Small intestine (tissue), 7 donors: ENCODE measurements at regions not wholly inside any gene's neighbourhood (a gene's known extent, or its start where the extent isn't known, plus 50 kb on each side); places are given as distances from the start of the nearest gene placed in this dataset.

ENCODE experiments used
- DNase-seq, 2 donors: peaks; one replicate each; pipeline versions ENCODE4 v3.0.0 to v3.0.0-alpha.2; 2013
- FAIRE-seq: peaks from 2 replicates; lab custom pipeline; 2012; peaks lifted over from hg19 to GRCh38; lab: Jason Lieb, UNC
- H3K27ac ChIP-seq, 3 donors: one replicate each; pipeline ENCODE4 v1.5.1; 2013; ENCODE audit warnings: low read length in 2 of 3, mild to moderate bottlenecking in 2 of 3, control low read depth in 1 of 3, inconsistent platforms in 1 of 3, low read depth in 1 of 3, moderate library complexity in 1 of 3
- H3K27me3 ChIP-seq, 3 donors: one replicate each; pipeline ENCODE4 v1.6.1; 2013; ENCODE audit warnings: low read length in 3 of 3, inconsistent platforms in 1 of 3; ENCODE audit not compliant: control insufficient read depth in 3 of 3, insufficient read depth in 3 of 3
- H3K36me3 ChIP-seq, 3 donors: one replicate each; pipeline ENCODE4 v1.6.1; 2013; ENCODE audit warnings: low read length in 3 of 3, inconsistent platforms in 1 of 3, low read depth in 1 of 3, mild to moderate bottlenecking in 1 of 3, moderate library complexity in 1 of 3; ENCODE audit not compliant: control insufficient read depth in 3 of 3, insufficient read depth in 2 of 3
- H3K4me1 ChIP-seq, 3 donors: one replicate each; pipeline ENCODE4 v1.6.1; 2013; ENCODE audit warnings: low read length in 2 of 3, inconsistent platforms in 1 of 3, low read depth in 1 of 3, mild to moderate bottlenecking in 1 of 3, moderate library complexity in 1 of 3; ENCODE audit not compliant: control insufficient read depth in 3 of 3, insufficient read depth in 2 of 3
- H3K4me3 ChIP-seq, 3 donors: one replicate each; pipeline ENCODE4 v1.5.1; 2013; ENCODE audit warnings: low read length in 3 of 3, control low read depth in 1 of 3, inconsistent platforms in 1 of 3, low read depth in 1 of 3, mild to moderate bottlenecking in 1 of 3, moderate library complexity in 1 of 3
- H3K9me3 ChIP-seq, 2 donors: one replicate each; pipeline ENCODE4 v1.6.1; 2013; ENCODE audit warnings: low read depth in 1 of 2, low read length in 1 of 2; ENCODE audit not compliant: control insufficient read depth in 2 of 2, insufficient read depth in 1 of 2
- WGBS, 3 donors: extraction: QIAGEN DNeasy Blood & Tissue Kit; methylation state at CpG; one replicate each; pipeline ENCODE4 v1.1.7; 2013; 5-methylcytosine and 5-hydroxymethylcytosine counted together
- donor health status: healthy with polysubstance abuse.
- donor health status: control.
- donor health status: control.
- donor health status: Bipolar disorder and iron deficiency.
- donor health status: healthy.

GRCh38 chr1:96290033-96290432, 431.6 kb upstream of the PTBP2 start:
- Histone ChIP-seq H3K27me3 (no peaks in the 10 kb centered on the region), H3K4me1 (no peaks in the 10 kb centered on the region), H3K36me3 (no peaks in the 10 kb centered on the region), H3K9me3 (peaks cover 0 to 7% of the 10 kb centered on the region in 2 donors), H3K4me3 (no peak overlapping the region), H3K27ac (no peak overlapping the region)
- DNase-seq (no peak), FAIRE-seq (no peak)
- 22 to 53% (median 26%) methylated on average over 1 of the region's 1 CpG for WGBS, 3 donors

GRCh38 chr1:96290801-96291200, 430.8 kb upstream of the PTBP2 start:
- DNase-seq (no peak), FAIRE-seq (no peak)
- H3K4me3 ChIP-seq, result no peak overlapping the region
- peaks cover 0 to 7% of the 10 kb centered on the region in 2 donors for H3K9me3 ChIP-seq
- H3K36me3 ChIP-seq, result no peaks in the 10 kb centered on the region
- no peak overlapping the region for H3K27ac ChIP-seq
- H3K27me3 ChIP-seq, result no peaks in the 10 kb centered on the region
- H3K4me1 ChIP-seq, result no peaks in the 10 kb centered on the region

- H3K4me1 ChIP-seq, result no peaks in the 10 kb centered on the region
- H3K36me3 ChIP-seq, result no peaks in the 10 kb centered on the region
- peaks cover 0 to 7% of the 10 kb centered on the region in 2 donors for H3K9me3 ChIP-seq
- 74 to 86% (median 79%) methylated on average over 2 of the region's 2 CpGs for WGBS, 3 donors
- no peak overlapping the region for H3K27ac ChIP-seq
- H3K4me3 ChIP-seq, result no peak overlapping the region
- FAIRE-seq (no peak), DNase-seq (no peak)
- no peaks in the 10 kb centered on the region for H3K27me3 ChIP-seq
These were observed 430.1 kb upstream of the PTBP2 start for GRCh38 chr1:96291468-96291867.

DNA sequence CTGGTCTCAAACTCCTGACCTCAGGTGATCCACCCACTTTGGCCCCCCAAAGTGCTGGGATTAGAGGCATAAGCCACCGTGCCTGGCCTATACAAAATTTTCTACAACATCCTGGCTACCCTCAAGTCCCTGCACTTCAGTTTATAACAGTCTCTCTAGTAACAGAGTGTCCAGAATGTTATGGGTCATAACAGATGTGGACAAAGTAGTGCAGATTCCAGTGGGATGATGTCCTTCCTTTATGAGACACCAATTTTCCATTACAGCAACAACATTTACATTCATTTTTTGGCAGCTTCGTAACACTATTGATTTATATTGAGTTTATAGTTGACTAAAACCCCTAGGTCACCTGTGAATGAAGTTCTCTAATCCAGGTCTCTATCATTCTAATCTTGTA, 429.4 kb upstream of the PTBP2 start:
- H3K9me3 ChIP-seq, result peaks cover 0 to 7% of the 10 kb centered on the region in 2 donors
- no peaks in the 10 kb centered on the region for H3K4me1 ChIP-seq
- H3K27ac ChIP-seq, result no peak overlapping the region
- no peak overlapping the region for H3K4me3 ChIP-seq
- 75 to 86% (median 85%) methylated on average over 2 of the region's 2 CpGs for whole genome bisulfite sequencing, 3 donors
- H3K27me3 ChIP-seq, result no peaks in the 10 kb centered on the region
- DNase-seq (no peak), FAIRE-seq (no peak)
- no peaks in the 10 kb centered on the region for H3K36me3 ChIP-seq

DNA sequence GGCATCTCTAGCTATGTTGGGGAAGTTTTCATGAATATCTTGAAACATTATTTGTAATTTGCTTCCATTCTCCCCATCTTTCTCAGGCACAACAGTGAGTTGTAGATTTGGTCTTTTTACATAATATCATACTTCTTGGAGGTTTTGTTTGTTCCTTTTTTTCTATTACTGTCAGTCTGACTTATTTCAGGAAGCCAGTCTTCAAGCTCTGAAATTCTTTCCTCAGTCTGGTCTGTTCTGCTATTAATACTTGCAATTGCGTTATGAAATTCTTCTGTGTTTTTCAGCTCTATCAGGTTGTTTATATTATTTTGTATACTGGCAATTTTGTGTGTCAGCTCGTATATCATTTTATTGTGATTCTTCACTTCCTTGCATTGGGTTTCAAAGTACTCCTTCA, 424.6 kb upstream of the PTBP2 start:
- Histone ChIP-seq H3K9me3 (no peaks in the 10 kb centered on the region), H3K36me3 (no peaks in the 10 kb centered on the region), H3K4me3 (no peak overlapping the region), H3K27ac (no peak overlapping the region), H3K27me3 (no peaks in the 10 kb centered on the region), H3K4me1 (no peaks in the 10 kb centered on the region)
- no peak for DNase-seq
- no peak for FAIRE-seq
- WGBS, 3 donors, result 75 to 80% (median 76%) methylated on average over 2 of the region's 2 CpGs

GRCh38 chr1:96306809-96307560, 414.6 kb upstream of the PTBP2 start:
- no peak overlapping the region for H3K27ac ChIP-seq
- DNase-seq, result no peak
- no peaks in the 10 kb centered on the region for H3K36me3 ChIP-seq
- no peaks in the 10 kb centered on the region for H3K27me3 ChIP-seq
- H3K4me1 ChIP-seq, result no peaks in the 10 kb centered on the region
- H3K9me3 ChIP-seq, result no peaks in the 10 kb centered on the region
- no peak for FAIRE-seq
- 61 to 76% (median 75%) methylated on average over 7 of the region's 7 CpGs for WGBS, 3 donors
- no peak overlapping the region for H3K4me3 ChIP-seq

- Histone ChIP-seq H3K4me3 (no peak overlapping the region), H3K9me3 (no peaks in the 10 kb centered on the region), H3K4me1 (no peaks in the 10 kb centered on the region), H3K27me3 (no peaks in the 10 kb centered on the region), H3K36me3 (no peaks in the 10 kb centered on the region), H3K27ac (no peak overlapping the region)
- WGBS, 3 donors, result 59 to 72% (median 68%) methylated on average over 5 of the region's 5 CpGs
- FAIRE-seq (no peak), DNase-seq (no peak)
These were observed 413.3 kb upstream of the PTBP2 start for GRCh38 chr1:96308314-96308713.

- WGBS, 3 donors, result 88 to 96% (median 91%) methylated on average over 1 of the region's 1 CpG
- DNase-seq, result no peak
- Histone ChIP-seq H3K4me3 (no peak overlapping the region), H3K4me1 (no peaks in the 10 kb centered on the region), H3K36me3 (no peaks in the 10 kb centered on the region), H3K27ac (no peak overlapping the region), H3K9me3 (no peaks in the 10 kb centered on the region), H3K27me3 (no peaks in the 10 kb centered on the region)
- no peak for FAIRE-seq
These were observed 411.8 kb upstream of the PTBP2 start for GRCh38 chr1:96309783-96310182.

DNA sequence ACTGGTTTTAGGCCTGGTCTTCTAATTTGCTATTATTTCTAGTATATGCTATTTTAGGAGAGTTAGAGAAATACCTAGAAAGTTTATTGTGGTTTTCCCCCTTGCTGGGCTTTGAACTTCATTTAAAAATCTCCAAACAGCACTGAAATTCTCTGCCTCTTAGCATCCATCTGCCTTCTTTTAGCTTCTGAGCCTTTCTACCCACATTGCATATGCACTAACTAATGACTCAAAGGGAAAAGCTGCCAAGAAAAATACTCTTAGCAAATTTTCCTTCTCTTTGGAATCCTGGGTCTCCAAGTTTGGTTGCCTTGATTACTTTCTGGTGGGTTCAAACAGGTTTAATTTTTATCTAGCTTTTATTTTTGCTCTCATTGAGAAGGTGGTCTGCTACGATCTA, 408.4 kb upstream of the PTBP2 start:
- DNase-seq (no peak), FAIRE-seq (no peak)
- Histone ChIP-seq H3K4me1 (no peaks in the 10 kb centered on the region), H3K27ac (no peak overlapping the region), H3K4me3 (no peak overlapping the region), H3K27me3 (no peaks in the 10 kb centered on the region), H3K9me3 (no peaks in the 10 kb centered on the region), H3K36me3 (no peaks in the 10 kb centered on the region)
- WGBS, 3 donors, result 84 to 94% (median 90%) methylated on average over 1 of the region's 1 CpG
